ENCODE measurements at regions not wholly inside any gene's neighbourhood (a gene's known extent, or its start where the extent isn't known, plus 50 kb on each side); places are given as distances from the start of the nearest gene placed in this dataset.
"Not testable (repeated sequence)": the region's sequence is repeated elsewhere in the genome, so short reads cannot be mapped to it uniquely, and the experiment has no call there.

DNA sequence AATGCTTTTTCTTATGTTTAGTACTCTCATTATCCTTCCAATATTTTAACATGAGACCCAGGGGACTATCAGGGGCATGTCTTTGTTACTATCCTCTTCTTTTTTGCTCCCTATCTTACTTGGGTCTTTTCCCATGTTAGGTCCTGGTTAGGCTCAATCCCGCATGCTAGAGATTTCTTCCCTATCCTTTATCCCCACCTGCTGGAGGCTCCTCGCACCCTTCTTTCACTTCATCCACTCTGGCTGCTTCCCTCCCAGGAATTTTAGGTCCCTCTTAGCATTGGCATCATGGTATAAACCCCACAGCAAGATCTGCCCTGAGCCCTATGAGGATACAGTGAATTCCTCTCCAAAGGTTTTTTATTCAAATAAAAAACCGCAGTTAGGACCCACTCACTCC is 567.3 kb downstream of the ANKRD30B start:
- intact Hi-C loops (cut with DNase I); H3K27me3 ChIP-seq; ATAC-seq; H3K27ac ChIP-seq; DNase-seq; H3K4me3 ChIP-seq; H3K36me3 ChIP-seq; H3K9me3 ChIP-seq; H3K4me1 ChIP-seq: not testable (repeated sequence)

GRCh38 chr18:15318655-15319054 is 570.7 kb downstream of the ANKRD30B start:
- H3K27me3 ChIP-seq; H3K4me1 ChIP-seq; intact Hi-C loops (cut with DNase I); H3K9me3 ChIP-seq; H3K36me3 ChIP-seq; H3K4me3 ChIP-seq; ATAC-seq; DNase-seq; H3K27ac ChIP-seq: not testable (repeated sequence)

- H3K27ac ChIP-seq; DNase-seq; H3K36me3 ChIP-seq; H3K27me3 ChIP-seq; H3K4me1 ChIP-seq; H3K4me3 ChIP-seq; ATAC-seq; intact Hi-C loops (cut with DNase I): not testable (repeated sequence)
- H3K9me3 ChIP-seq: peaks cover 0 to 23% of the 10 kb centered on the region in 2 donors
Observed at GRCh38 chr18:15329713-15330112, 581.7 kb downstream of the ANKRD30B start.

DNA sequence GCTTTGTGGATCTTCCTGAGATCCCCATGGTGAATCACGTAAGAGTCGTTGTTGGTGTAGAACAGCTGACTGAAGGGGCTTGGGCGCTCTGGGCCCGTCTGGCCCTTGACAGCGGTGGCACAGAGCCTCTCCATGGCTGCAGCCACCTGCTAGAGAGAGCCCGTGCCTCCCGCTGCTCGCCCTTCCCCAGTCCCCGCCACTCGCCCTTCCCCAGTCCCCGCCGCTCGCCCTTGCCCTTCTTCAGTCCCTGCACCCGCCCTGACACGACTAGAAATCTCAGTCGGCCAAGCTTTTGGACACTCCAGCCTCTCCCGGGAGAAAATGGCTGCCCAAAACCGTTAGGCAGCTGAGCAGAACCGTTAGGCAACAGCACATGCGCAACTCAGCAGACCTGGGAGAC is 582.2 kb downstream of the ANKRD30B start:
- not testable (repeated sequence) for H3K36me3 ChIP-seq

GRCh38 chr18:15330600-15330999 is 582.6 kb downstream of the ANKRD30B start:
- H3K4me3 ChIP-seq; H3K27ac ChIP-seq; ATAC-seq; intact Hi-C loops (cut with DNase I); H3K36me3 ChIP-seq; H3K4me1 ChIP-seq; H3K27me3 ChIP-seq: not testable (repeated sequence)
- peak in 1 of 4 donors; percentile 58 for DNase-seq
- H3K9me3 ChIP-seq: peaks cover 0 to 23% of the 10 kb centered on the region in 2 donors

More for the DNA sequence above, 582.2 kb downstream of the ANKRD30B start:
- H3K4me1 ChIP-seq; H3K27me3 ChIP-seq; ATAC-seq; H3K27ac ChIP-seq; H3K4me3 ChIP-seq; intact Hi-C loops (cut with DNase I): not testable (repeated sequence)
- DNase-seq: peak in 1 of 4 donors; percentile 53
- H3K9me3 ChIP-seq: peaks cover 0 to 23% of the 10 kb centered on the region in 2 donors

DNA sequence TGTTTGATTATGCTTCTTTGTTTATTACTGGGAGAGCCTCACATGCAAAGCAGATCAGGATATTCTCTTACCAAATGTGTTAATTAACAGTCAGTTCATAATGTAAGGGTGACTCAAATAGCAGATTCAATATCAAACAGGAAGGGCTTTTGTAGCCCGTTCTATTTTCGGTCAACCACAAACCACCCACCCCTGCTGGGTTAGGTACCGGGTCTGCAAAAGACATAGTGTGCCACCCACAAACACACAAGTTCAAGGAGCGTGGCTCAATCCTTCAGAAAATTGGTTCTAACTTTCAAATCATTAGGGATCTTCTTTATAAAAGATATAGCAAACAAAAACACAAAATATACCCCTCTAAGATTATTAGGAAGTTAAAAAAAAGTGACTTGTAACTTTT is 627.7 kb downstream of the ANKRD30B start:
- H3K36me3 ChIP-seq; H3K4me1 ChIP-seq; H3K27ac ChIP-seq; DNase-seq; intact Hi-C loops (cut with DNase I); H3K4me3 ChIP-seq; H3K27me3 ChIP-seq; ATAC-seq; H3K9me3 ChIP-seq: not testable (repeated sequence)

DNA sequence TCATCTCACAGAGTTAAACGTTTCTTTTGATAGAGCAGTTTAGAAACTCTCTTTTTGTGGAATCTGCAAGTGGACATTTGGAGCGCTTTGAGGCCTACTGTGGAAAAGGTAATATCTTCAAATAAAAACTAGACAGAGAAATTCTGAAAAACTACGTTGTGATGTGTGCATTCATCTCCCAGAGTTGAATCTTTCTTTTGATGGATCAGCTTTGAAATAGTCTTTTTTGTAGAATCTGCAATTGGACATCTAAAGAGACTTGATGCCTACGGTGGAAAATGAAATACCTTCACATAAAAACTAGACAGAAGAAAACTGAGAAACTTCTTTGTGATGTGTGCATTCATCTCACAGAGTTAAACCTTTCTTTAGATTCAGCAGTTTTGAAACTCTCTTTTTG is 659.9 kb downstream of the ANKRD30B start:
- DNase-seq; H3K4me3 ChIP-seq; H3K27ac ChIP-seq; intact Hi-C loops (cut with DNase I); H3K4me1 ChIP-seq; H3K36me3 ChIP-seq; H3K27me3 ChIP-seq; ATAC-seq: not testable (repeated sequence)
- H3K9me3 ChIP-seq: peaks cover 0 to 37% of the 10 kb centered on the region in 2 donors
